Skeletal muscle tissue (tissue), 3 donors: ENCODE measurements at regions not wholly inside any gene's neighbourhood (a gene's known extent, or its start where the extent isn't known, plus 50 kb on each side); places are given as distances from the start of the nearest gene placed in this dataset.
"Not testable (repeated sequence)": the region's sequence is repeated elsewhere in the genome, so short reads cannot be mapped to it uniquely, and the experiment has no call there.

Experiments
- H3K27ac ChIP-seq: one replicate; pipeline ENCODE4 v1.7.0; 2013; ENCODE audit warnings: mild to moderate bottlenecking, low read depth, low read length, inconsistent platforms
- H3K27me3 ChIP-seq, 3 donors: one replicate each; pipeline ENCODE4 v1.7.0; 2013; ENCODE audit warnings: low read length in 3 of 3; ENCODE audit not compliant: control insufficient read depth in 3 of 3, insufficient read depth in 3 of 3
- H3K36me3 ChIP-seq, 3 donors: one replicate each; pipeline ENCODE4 v1.7.0; 2013; ENCODE audit warnings: low read length in 3 of 3; ENCODE audit not compliant: control insufficient read depth in 3 of 3, insufficient read depth in 3 of 3
- H3K4me1 ChIP-seq, 3 donors: one replicate each; pipeline ENCODE4 v1.7.0; 2013; ENCODE audit warnings: low read length in 3 of 3, mild to moderate bottlenecking in 3 of 3; ENCODE audit not compliant: control insufficient read depth in 3 of 3, insufficient read depth in 3 of 3
- H3K4me3 ChIP-seq, 3 donors: one replicate each; pipeline ENCODE4 v1.7.0; 2013; ENCODE audit warnings: low read length in 3 of 3
- H3K9ac ChIP-seq, 3 donors: one replicate each; pipeline ENCODE4 v1.7.0; 2013; ENCODE audit warnings: low read length in 3 of 3, mild to moderate bottlenecking in 3 of 3, moderate library complexity in 2 of 3, low read depth in 1 of 3
- H3K9me3 ChIP-seq, 3 donors: one replicate each; pipeline ENCODE4 v1.7.0; 2013; ENCODE audit warnings: low read length in 3 of 3; ENCODE audit not compliant: control insufficient read depth in 3 of 3
- donor health status: Osteomylitis.

- Histone ChIP-seq H3K4me1 (peaks cover 8 to 27% (median 19%) of the 10 kb centered on the region in 3 donors), H3K4me3 (no peak overlapping the region), H3K27ac (no peak overlapping the region), H3K36me3 (no peaks in the 10 kb centered on the region), H3K27me3 (no peaks in the 10 kb centered on the region), H3K9ac (no peak overlapping the region), H3K9me3 (no peaks in the 10 kb centered on the region)
Observed at GRCh38 chr11:109956124-109956793, 136.9 kb upstream of the ZC3H12C start.

GRCh38 chr11:109957000-109957399, 136.2 kb upstream of the ZC3H12C start:
- no peaks in the 10 kb centered on the region for H3K27me3 ChIP-seq
- H3K9ac ChIP-seq, result no peak overlapping the region

GRCh38 chr11:109957601-109958000, 135.6 kb upstream of the ZC3H12C start:
- H3K4me3 ChIP-seq, result no peak overlapping the region
- H3K9ac ChIP-seq, result no peak overlapping the region
- no peaks in the 10 kb centered on the region for H3K36me3 ChIP-seq
- peaks cover 8 to 30% (median 19%) of the 10 kb centered on the region in 3 donors for H3K4me1 ChIP-seq
- no peaks in the 10 kb centered on the region for H3K9me3 ChIP-seq
- no peaks in the 10 kb centered on the region for H3K27me3 ChIP-seq
- no peak overlapping the region for H3K27ac ChIP-seq

More at GRCh38 chr11:109957000-109957399, 136.2 kb upstream of the ZC3H12C start:
- no peak overlapping the region for H3K4me3 ChIP-seq
- H3K36me3 ChIP-seq, result no peaks in the 10 kb centered on the region
- no peak overlapping the region for H3K27ac ChIP-seq
- H3K9me3 ChIP-seq, result no peaks in the 10 kb centered on the region
- peaks cover 8 to 30% (median 19%) of the 10 kb centered on the region in 3 donors for H3K4me1 ChIP-seq

GRCh38 chr11:109958131-109958820, 134.9 kb upstream of the ZC3H12C start:
- Histone ChIP-seq H3K36me3 (no peaks in the 10 kb centered on the region), H3K4me3 (no peak overlapping the region), H3K27me3 (no peaks in the 10 kb centered on the region), H3K9ac (no peak overlapping the region), H3K4me1 (peaks cover 8 to 30% (median 19%) of the 10 kb centered on the region in 3 donors), H3K27ac (no peak overlapping the region), H3K9me3 (no peaks in the 10 kb centered on the region)

GRCh38 chr11:109958821-109959166, 134.4 kb upstream of the ZC3H12C start:
- Histone ChIP-seq H3K9ac (no peak overlapping the region), H3K27me3 (no peaks in the 10 kb centered on the region), H3K36me3 (no peaks in the 10 kb centered on the region)

GRCh38 chr11:109960831-109961230, 132.4 kb upstream of the ZC3H12C start:
- H3K9ac ChIP-seq, result no peak overlapping the region
- no peak overlapping the region for H3K27ac ChIP-seq
- no peaks in the 10 kb centered on the region for H3K36me3 ChIP-seq
- no peaks in the 10 kb centered on the region for H3K27me3 ChIP-seq
- peaks cover 8 to 19% (median 13%) of the 10 kb centered on the region in 3 donors for H3K4me1 ChIP-seq
- no peak overlapping the region for H3K4me3 ChIP-seq
- no peaks in the 10 kb centered on the region for H3K9me3 ChIP-seq

More at GRCh38 chr11:109958821-109959166, 134.4 kb upstream of the ZC3H12C start:
- H3K4me1 ChIP-seq, result peaks cover 8 to 30% (median 19%) of the 10 kb centered on the region in 3 donors
- no peaks in the 10 kb centered on the region for H3K9me3 ChIP-seq
- H3K4me3 ChIP-seq, result no peak overlapping the region
- no peak overlapping the region for H3K27ac ChIP-seq

GRCh38 chr11:109961261-109961660, 131.9 kb upstream of the ZC3H12C start:
- no peaks in the 10 kb centered on the region for H3K27me3 ChIP-seq
- peaks cover 8 to 15% (median 9%) of the 10 kb centered on the region in 3 donors for H3K4me1 ChIP-seq
- H3K9ac ChIP-seq, result no peak overlapping the region
- H3K4me3 ChIP-seq, result no peak overlapping the region
- H3K27ac ChIP-seq, result no peak overlapping the region
- no peaks in the 10 kb centered on the region for H3K9me3 ChIP-seq
- H3K36me3 ChIP-seq, result no peaks in the 10 kb centered on the region

GRCh38 chr11:109963101-109963500, 130.1 kb upstream of the ZC3H12C start:
- no peak overlapping the region for H3K4me3 ChIP-seq

GRCh38 chr11:109964487-109964886, 128.7 kb upstream of the ZC3H12C start:
- H3K9me3 ChIP-seq, result no peaks in the 10 kb centered on the region
- no peaks in the 10 kb centered on the region for H3K27me3 ChIP-seq
- H3K27ac ChIP-seq, result no peak overlapping the region
- no peak overlapping the region for H3K9ac ChIP-seq
- peaks cover 6 to 12% (median 8%) of the 10 kb centered on the region in 3 donors for H3K4me1 ChIP-seq
- H3K36me3 ChIP-seq, result no peaks in the 10 kb centered on the region
- H3K4me3 ChIP-seq, result no peak overlapping the region

More at GRCh38 chr11:109963101-109963500, 130.1 kb upstream of the ZC3H12C start:
- H3K9ac ChIP-seq, result no peak overlapping the region
- H3K36me3 ChIP-seq, result no peaks in the 10 kb centered on the region
- no peaks in the 10 kb centered on the region for H3K27me3 ChIP-seq
- no peak overlapping the region for H3K27ac ChIP-seq
- peaks cover 6 to 12% (median 8%) of the 10 kb centered on the region in 3 donors for H3K4me1 ChIP-seq
- H3K9me3 ChIP-seq, result no peaks in the 10 kb centered on the region

- H3K9me3 ChIP-seq, H3K36me3 ChIP-seq, H3K27ac ChIP-seq, H3K9ac ChIP-seq, H3K27me3 ChIP-seq, H3K4me3 ChIP-seq: not testable (repeated sequence)
- H3K4me1 ChIP-seq, result peaks cover 4 to 10% (median 6%) of the 10 kb centered on the region in 3 donors
Observed at GRCh38 chr11:109965445-109965844, 127.7 kb upstream of the ZC3H12C start.
